ENCODE measurements at regions not wholly inside any gene's neighbourhood (a gene's known extent, or its start where the extent isn't known, plus 50 kb on each side); places are given as distances from the start of the nearest gene placed in this dataset.

DNA sequence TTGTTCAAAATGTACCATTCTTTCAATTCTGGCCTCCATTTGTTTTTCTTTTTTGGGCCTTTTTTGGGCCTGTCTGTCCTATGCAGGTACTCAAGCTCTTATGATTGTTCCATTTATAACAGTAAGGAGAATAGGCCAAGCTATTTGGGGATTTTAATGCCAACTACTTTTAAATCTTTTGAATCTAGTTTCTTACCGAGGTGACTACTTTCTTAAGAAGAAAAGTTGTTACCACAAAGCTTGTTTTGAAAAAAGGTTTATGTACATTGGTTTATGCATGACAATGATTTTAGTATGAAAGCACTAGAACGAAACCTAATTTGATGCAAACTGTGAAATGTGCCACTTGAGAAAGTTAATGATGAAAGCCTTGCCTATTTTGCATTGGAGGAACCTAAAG lies 98.3 kb upstream of the MTHFD1L start:
- TF ChIP-seq, protein P1, sequence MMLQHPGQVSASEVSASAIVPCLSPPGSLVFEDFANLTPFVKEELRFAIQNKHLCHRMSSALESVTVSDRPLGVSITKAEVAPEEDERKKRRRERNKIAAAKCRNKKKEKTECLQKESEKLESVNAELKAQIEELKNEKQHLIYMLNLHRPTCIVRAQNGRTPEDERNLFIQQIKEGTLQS (IDR thresholded peaks at IDR 0.05; ENCODE audit: borderline replicate concordance, extremely low read depth, low read depth, low read length): no peak
- TF ChIP-seq ZSCAN29 (IDR thresholded peaks at IDR 0.05) (no peak), GABPA (IDR thresholded peaks at IDR 0.05; ENCODE audit: low read depth) (no peak), CTCF (IDR thresholded peaks at IDR 0.05 in 2 of 3, conservative IDR thresholded peaks at IDR 0.05 in 1 of 3; ENCODE audit: control insufficient read depth in 2 of 3, extremely low read depth in 1 of 3, insufficient read depth in 1 of 3, low read depth in 3 of 3, low read length in 3 of 3) (no peak), SUPT20H (IDR thresholded peaks at IDR 0.05; ENCODE audit: borderline replicate concordance, control insufficient read depth, low read depth, low read length) (no peak), TAF1 (IDR thresholded peaks at IDR 0.05; ENCODE audit: borderline replicate concordance, low read depth, low read length) (no peak), CBFB (IDR thresholded peaks at IDR 0.05; ENCODE audit: low read depth) (no peak), TCF12 (IDR thresholded peaks at IDR 0.05; ENCODE audit: low read depth, low read length) (no peak)

Data from GM12878 (cell line).